Amniotic epithelial cell (primary cell): ENCODE measurements at regions not wholly inside any gene's neighbourhood (a gene's known extent, or its start where the extent isn't known, plus 50 kb on each side); places are given as distances from the start of the nearest gene placed in this dataset.

Experiments used
- DNase-seq: peaks from one replicate; pipeline ENCODE4 v3.0.0-alpha.2; 2010; ENCODE audit warnings: low read depth

- peak; percentile 75 for DNase-seq
Measured at GRCh38 chr4:182143822-182144625, 99.2 kb upstream of the TENM3 start.

GRCh38 chr4:182144626-182145333 is 98.4 kb upstream of the TENM3 start:
- no peak for DNase-seq

- DNase-seq, result no peak
Measured at GRCh38 chr4:182145334-182145905, 97.8 kb upstream of the TENM3 start.

- DNase-seq, result no peak
Measured at GRCh38 chr4:182147391-182147790, 95.8 kb upstream of the TENM3 start.

- DNase-seq, result no peak
Measured at GRCh38 chr4:182150645-182151044, 92.6 kb upstream of the TENM3 start.

- DNase-seq, result no peak
Measured at GRCh38 chr4:182155806-182156205, 87.4 kb upstream of the TENM3 start.

GRCh38 chr4:182163180-182163579 is 80.0 kb upstream of the TENM3 start:
- DNase-seq, result no peak

GRCh38 chr4:182169572-182169971 is 73.6 kb upstream of the TENM3 start:
- DNase-seq, result no peak

GRCh38 chr4:182169987-182170386 is 73.2 kb upstream of the TENM3 start:
- no peak for DNase-seq

GRCh38 chr4:182170417-182170935 is 72.7 kb upstream of the TENM3 start:
- DNase-seq, result no peak

- no peak for DNase-seq
Measured at GRCh38 chr4:182174979-182175378, 68.2 kb upstream of the TENM3 start.

GRCh38 chr4:182175788-182176519 is 67.2 kb upstream of the TENM3 start:
- peak; percentile 48 for DNase-seq

GRCh38 chr4:182177166-182177565 is 66.0 kb upstream of the TENM3 start:
- peak; percentile 24 for DNase-seq

- DNase-seq, result peak; percentile 83
Measured at GRCh38 chr4:182179105-182179504, 64.1 kb upstream of the TENM3 start.

GRCh38 chr4:182179751-182180150 is 63.5 kb upstream of the TENM3 start:
- DNase-seq, result peak; percentile 32

GRCh38 chr4:182185491-182185890 is 57.7 kb upstream of the TENM3 start:
- DNase-seq, result peak; percentile 55

- DNase-seq, result no peak
Measured at GRCh38 chr4:182187674-182188073, 55.5 kb upstream of the TENM3 start.

GRCh38 chr4:182188622-182189021 is 54.6 kb upstream of the TENM3 start:
- peak; percentile 73 for DNase-seq

- DNase-seq, result peak; percentile 99
Measured at GRCh38 chr4:182189103-182189878, 53.9 kb upstream of the TENM3 start.

- DNase-seq, result peak; percentile 77
Measured at GRCh38 chr4:182190306-182190705, 52.9 kb upstream of the TENM3 start.

- DNase-seq, result peak; percentile 96
Measured at GRCh38 chr4:182192511-182193181, 50.6 kb upstream of the TENM3 start.
